Parathyroid adenoma (tissue), 2 donors: ENCODE measurements at regions not wholly inside any gene's neighbourhood (a gene's known extent, or its start where the extent isn't known, plus 50 kb on each side); places are given as distances from the start of the nearest gene placed in this dataset.
A peak's percentile ranks its signal among the peaks of the same experiment; 100 is the strongest.

Experiments used
- H2AFZ ChIP-seq: fragments of 300-600 bp; sonication (generic); one replicate; pipeline ENCODE4 v1.7.0; 2017; ENCODE audit warnings: antibody characterized with exemption, mild to moderate bottlenecking
- H3K27ac ChIP-seq: fragments of 300-600 bp; sonication (generic); one replicate; pipeline ENCODE4 v1.7.0; 2017
- H3K27me3 ChIP-seq: fragments of 300-600 bp; sonication (generic); one replicate; pipeline ENCODE4 v1.7.0; 2017; ENCODE audit warnings: low read length; ENCODE audit not compliant: control insufficient read depth, insufficient read depth
- H3K36me3 ChIP-seq: fragments of 300-600 bp; sonication (generic); one replicate; pipeline ENCODE4 v1.7.0; 2017; ENCODE audit warnings: low read length; ENCODE audit not compliant: control insufficient read depth, insufficient read depth
- H3K4me1 ChIP-seq: fragments of 300-600 bp; sonication (generic); one replicate; pipeline ENCODE4 v1.7.0; 2017; ENCODE audit warnings: control low read depth
- H3K4me2 ChIP-seq: fragments of 300-600 bp; sonication (generic); one replicate; pipeline ENCODE4 v1.7.0; 2017; ENCODE audit warnings: low read length
- H3K4me3 ChIP-seq: fragments of 300-600 bp; sonication (generic); one replicate; pipeline ENCODE4 v1.7.0; 2017; ENCODE audit warnings: low read depth, low read length
- H3K79me2 ChIP-seq: fragments of 300-600 bp; sonication (generic); one replicate; pipeline ENCODE4 v1.7.0; 2017; ENCODE audit warnings: control low read depth
- H3K9ac ChIP-seq: fragments of 300-600 bp; sonication (generic); one replicate; pipeline ENCODE4 v1.7.0; 2017; ENCODE audit warnings: mild to moderate bottlenecking
- H3K9me3 ChIP-seq: fragments of 300-600 bp; sonication (generic); one replicate; pipeline ENCODE4 v1.7.0; 2017; ENCODE audit warnings: low read length; ENCODE audit not compliant: control insufficient read depth
- CTCF ChIP-seq: fragments of 300-600 bp; sonication (generic); IDR thresholded peaks from one replicate; pipeline ENCODE4 v1.7.0; 2017; ENCODE audit warnings: antibody characterized with exemption, mild to moderate bottlenecking
- donor health status: primary hyperparathyroidism.

GRCh38 chr5:154669402-154669801 is 85.8 kb upstream of the LARP1 start:
- Histone ChIP-seq H3K27ac (no peak overlapping the region), H3K4me3 (no peak overlapping the region), H3K27me3 (no peaks in the 10 kb centered on the region), H3K36me3 (no peaks in the 10 kb centered on the region), H3K79me2 (no peaks in the 10 kb centered on the region), H3K9me3 (no peaks in the 10 kb centered on the region), H3K9ac (no peak overlapping the region), H2AFZ (no peak overlapping the region), H3K4me1 (no peaks in the 10 kb centered on the region), H3K4me2 (no peak overlapping the region)
- no peak for TF ChIP-seq CTCF

- H2AFZ ChIP-seq: no peak overlapping the region
- no peaks in the 10 kb centered on the region for H3K4me1 ChIP-seq
- TF ChIP-seq CTCF: no peak
- no peak overlapping the region for H3K27ac ChIP-seq
- no peaks in the 10 kb centered on the region for H3K36me3 ChIP-seq
- no peaks in the 10 kb centered on the region for H3K27me3 ChIP-seq
- no peak overlapping the region for H3K4me2 ChIP-seq
- H3K9ac ChIP-seq: no peak overlapping the region
- H3K79me2 ChIP-seq: no peaks in the 10 kb centered on the region
- no peak overlapping the region for H3K4me3 ChIP-seq
- no peaks in the 10 kb centered on the region for H3K9me3 ChIP-seq
Measured at GRCh38 chr5:154664869-154665268, 90.3 kb upstream of the LARP1 start.

- no peak overlapping the region for H3K9ac ChIP-seq
- H3K79me2 ChIP-seq: no peaks in the 10 kb centered on the region
- H3K27ac ChIP-seq: no peak overlapping the region
- no peak overlapping the region for H2AFZ ChIP-seq
- H3K9me3 ChIP-seq: no peaks in the 10 kb centered on the region
- no peak for TF ChIP-seq CTCF
- H3K27me3 ChIP-seq: no peaks in the 10 kb centered on the region
- no peak overlapping the region for H3K4me3 ChIP-seq
- H3K4me2 ChIP-seq: no peak overlapping the region
- H3K4me1 ChIP-seq: no peaks in the 10 kb centered on the region
- no peaks in the 10 kb centered on the region for H3K36me3 ChIP-seq
Measured at GRCh38 chr5:154663424-154663823, 91.8 kb upstream of the LARP1 start.

GRCh38 chr5:154654486-154655371 is 100.4 kb upstream of the LARP1 start:
- Histone ChIP-seq H3K9ac (no peak overlapping the region), H3K27me3 (no peaks in the 10 kb centered on the region), H3K4me2 (no peak overlapping the region), H3K36me3 (no peaks in the 10 kb centered on the region), H3K9me3 (no peaks in the 10 kb centered on the region), H2AFZ (peak overlapping the region; percentile 59), H3K4me1 (peaks cover 14% of the 10 kb centered on the region), H3K27ac (no peak overlapping the region), H3K4me3 (no peak overlapping the region), H3K79me2 (peaks cover 2% of the 10 kb centered on the region)
- TF ChIP-seq CTCF: no peak
